GM10248 (cell line): ENCODE measurements at regions not wholly inside any gene's neighbourhood (a gene's known extent, or its start where the extent isn't known, plus 50 kb on each side); places are given as distances from the start of the nearest gene placed in this dataset.
A peak's percentile ranks its signal among the peaks of the same experiment; 100 is the strongest.

Experiments used
- CTCF ChIA-PET: fragments of 300-600 bp; sonication (Branson Sonifier 250); formaldehyde crosslinking; extraction: SDS; loops from one replicate; lab custom pipeline; 2021; ENCODE audit warnings: antibody characterized with exemption; lab: Yijun Ruan, JAX
- POLR2A ChIA-PET: fragments of 350-650 bp; sonication (Branson Sonifier 250); formaldehyde crosslinking; extraction: SDS; loops from one replicate; lab custom pipeline; 2020; ENCODE audit warnings: antibody characterized with exemption; lab: Yijun Ruan, JAX
- DNase-seq: peaks from one replicate; pipeline ENCODE4 v3.0.0; 2012; ENCODE audit errors: extremely low spot score
- TF ChIP-seq, protein P1 (sequence below): IDR thresholded peaks from 2 replicates; pipeline ENCODE4 v1.5.1; 2012; ENCODE audit warnings: mild to moderate bottlenecking, low read depth; ENCODE audit errors: extremely low read depth, missing control alignments, control extremely low read depth

GRCh38 chr6:105566503-105566902, 163.6 kb upstream of the PREP start:
- TF ChIP-seq, protein P1, sequence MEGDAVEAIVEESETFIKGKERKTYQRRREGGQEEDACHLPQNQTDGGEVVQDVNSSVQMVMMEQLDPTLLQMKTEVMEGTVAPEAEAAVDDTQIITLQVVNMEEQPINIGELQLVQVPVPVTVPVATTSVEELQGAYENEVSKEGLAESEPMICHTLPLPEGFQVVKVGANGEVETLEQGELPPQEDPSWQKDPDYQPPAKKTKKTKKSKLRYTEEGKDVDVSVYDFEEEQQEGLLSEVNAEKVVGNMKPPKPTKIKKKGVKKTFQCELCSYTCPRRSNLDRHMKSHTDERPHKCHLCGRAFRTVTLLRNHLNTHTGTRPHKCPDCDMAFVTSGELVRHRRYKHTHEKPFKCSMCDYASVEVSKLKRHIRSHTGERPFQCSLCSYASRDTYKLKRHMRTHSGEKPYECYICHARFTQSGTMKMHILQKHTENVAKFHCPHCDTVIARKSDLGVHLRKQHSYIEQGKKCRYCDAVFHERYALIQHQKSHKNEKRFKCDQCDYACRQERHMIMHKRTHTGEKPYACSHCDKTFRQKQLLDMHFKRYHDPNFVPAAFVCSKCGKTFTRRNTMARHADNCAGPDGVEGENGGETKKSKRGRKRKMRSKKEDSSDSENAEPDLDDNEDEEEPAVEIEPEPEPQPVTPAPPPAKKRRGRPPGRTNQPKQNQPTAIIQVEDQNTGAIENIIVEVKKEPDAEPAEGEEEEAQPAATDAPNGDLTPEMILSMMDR, result no peak
- DNase-seq, result no peak
- ChIA-PET CTCF (interaction anchor here (1.1 kb wide), 1 partner anchor 18 kb away, joined by 3 read pairs; no protein-coding TSS in a partner anchor), POLR2A (no interaction called here)

- ChIA-PET CTCF (interaction anchor here (1.2 kb wide), 1 partner anchor 14 kb away, joined by 3 read pairs; no protein-coding TSS in a partner anchor), POLR2A (no interaction called here)
- no peak for DNase-seq
Measured at GRCh38 chr6:105564121-105564902, 161.4 kb upstream of the PREP start.

GRCh38 chr6:105562027-105562426, 159.1 kb upstream of the PREP start:
- CTCF ChIA-PET, result no interaction called here
- POLR2A ChIA-PET, result no interaction called here
- TF ChIP-seq, protein P1, result no peak
- DNase-seq, result no peak

More at GRCh38 chr6:105564121-105564902, 161.4 kb upstream of the PREP start:
- TF ChIP-seq, protein P1, result no peak

DNA sequence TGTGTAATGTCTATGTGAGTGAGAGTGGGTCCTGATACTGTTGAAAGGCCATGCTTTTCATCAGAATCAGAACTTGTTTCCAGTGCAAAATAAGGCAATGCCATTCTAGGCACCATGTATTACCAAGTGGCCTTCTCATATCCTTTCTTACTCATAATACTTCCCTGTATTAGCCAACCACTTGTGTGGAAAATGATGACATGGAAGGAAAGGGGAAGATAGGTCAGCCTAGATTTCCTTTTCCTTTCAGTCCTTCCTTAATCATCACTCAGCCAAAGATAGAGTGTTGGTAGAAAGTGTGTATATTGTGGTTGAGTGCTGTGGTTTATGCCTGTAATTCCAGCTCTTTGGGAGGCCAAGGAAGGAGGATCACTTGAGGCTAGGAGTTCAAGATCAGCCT, 158.6 kb upstream of the PREP start:
- TF ChIP-seq, protein P1, result no peak
- POLR2A ChIA-PET, result no interaction called here
- DNase-seq, result no peak
- CTCF ChIA-PET, result interaction anchor here (1.0 to 1.8 kb wide), 3 partner anchors 17 to 66 kb away, joined by 3 to 5 read pairs (median 3); no protein-coding TSS in a partner anchor

DNA sequence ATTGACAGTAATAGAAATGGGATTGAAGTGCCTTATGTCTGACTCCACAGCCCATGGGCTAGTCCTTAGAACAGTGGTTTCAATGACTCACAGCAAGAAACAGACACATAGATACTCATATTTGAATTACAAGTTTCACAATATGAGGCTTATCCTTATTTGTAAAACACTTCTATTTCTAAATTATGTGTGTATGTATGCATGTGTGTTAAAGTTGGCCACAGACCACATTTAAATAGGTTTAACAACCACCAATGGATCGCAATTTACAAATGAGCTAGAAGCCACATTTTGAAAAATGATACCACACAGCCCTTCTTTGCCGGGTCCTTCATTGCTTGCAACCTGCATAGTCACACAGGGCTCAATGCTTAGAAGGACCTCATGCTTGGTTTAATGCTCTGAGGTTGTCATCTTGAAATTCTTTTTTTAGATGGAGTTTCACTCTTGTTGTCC, 157.8 kb upstream of the PREP start:
- TF ChIP-seq, protein P1, result no peak
- peak; percentile 43 for DNase-seq
- POLR2A ChIA-PET, result no interaction called here
- CTCF ChIA-PET, result interaction anchor here (1.0 to 3.1 kb wide), 6 partner anchors 10 to 66 kb away, joined by 3 to 12 read pairs (median 4); no protein-coding TSS in a partner anchor

DNA sequence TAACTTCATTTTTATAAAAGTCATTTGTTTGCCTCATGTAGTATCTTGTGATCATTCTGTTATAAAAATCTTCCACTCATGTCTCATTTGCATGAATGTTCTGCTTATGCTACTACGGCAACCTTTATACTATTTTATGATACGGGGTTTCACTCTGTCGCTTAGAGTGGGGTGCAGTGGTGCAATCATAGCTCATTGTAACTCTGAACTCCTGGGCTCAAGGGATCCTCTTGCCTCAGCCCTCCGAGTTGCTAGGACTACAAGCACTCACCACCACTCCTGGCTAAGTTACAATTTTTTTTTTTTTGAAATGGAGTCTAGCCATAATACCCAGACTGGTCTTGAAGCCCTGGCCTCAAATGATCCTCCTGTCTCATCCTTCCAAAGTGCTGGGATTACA, 154.4 kb upstream of the PREP start:
- TF ChIP-seq, protein P1, result no peak
- DNase-seq, result no peak
- POLR2A ChIA-PET, result interaction anchor here (0.6 kb wide), 1 partner anchor 760 kb away, joined by 3 read pairs; no protein-coding TSS in a partner anchor
- CTCF ChIA-PET, result interaction anchor here (0.7 kb wide), 1 partner anchor 25 kb away, joined by 3 read pairs; no protein-coding TSS in a partner anchor
